HG03103 (cell line): ENCODE measurements at regions not wholly inside any gene's neighbourhood (a gene's known extent, or its start where the extent isn't known, plus 50 kb on each side); places are given as distances from the start of the nearest gene placed in this dataset.
"Not testable (repeated sequence)": the region's sequence is repeated elsewhere in the genome, so short reads cannot be mapped to it uniquely, and the experiment has no call there.

Experiments
- ATAC-seq: cut with Tn5 transposase; IDR thresholded peaks from one replicate; pipeline ENCODE4 v1.9.1; 2021; ENCODE audit warnings: low read depth; ENCODE audit not compliant: unreplicated experiment

GRCh38 chr6:81376745-81377144 lies 375.7 kb downstream of the TENT5A start:
- no peak for ATAC-seq

DNA sequence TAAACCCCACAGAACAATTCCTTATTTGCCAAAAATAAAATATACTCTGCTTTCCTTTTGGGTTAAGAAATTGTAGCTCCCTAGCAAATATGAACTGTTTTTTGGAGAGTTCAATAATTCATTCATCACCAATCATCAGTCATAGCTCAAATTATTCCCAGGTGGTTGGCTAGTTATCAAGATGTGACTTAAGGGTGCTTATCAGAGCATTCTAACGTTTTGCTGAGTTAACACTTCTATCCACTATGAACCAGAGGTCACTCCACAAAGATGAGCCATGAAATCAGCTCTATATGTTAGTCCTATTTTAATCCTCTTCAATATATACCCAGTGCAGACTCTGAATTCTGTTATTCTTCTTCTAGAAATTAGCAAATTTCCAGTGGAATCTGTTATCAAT lies 379.1 kb downstream of the TENT5A start:
- no peak for ATAC-seq

GRCh38 chr6:81371930-81372329 lies 380.6 kb downstream of the TENT5A start:
- ATAC-seq, result no peak

DNA sequence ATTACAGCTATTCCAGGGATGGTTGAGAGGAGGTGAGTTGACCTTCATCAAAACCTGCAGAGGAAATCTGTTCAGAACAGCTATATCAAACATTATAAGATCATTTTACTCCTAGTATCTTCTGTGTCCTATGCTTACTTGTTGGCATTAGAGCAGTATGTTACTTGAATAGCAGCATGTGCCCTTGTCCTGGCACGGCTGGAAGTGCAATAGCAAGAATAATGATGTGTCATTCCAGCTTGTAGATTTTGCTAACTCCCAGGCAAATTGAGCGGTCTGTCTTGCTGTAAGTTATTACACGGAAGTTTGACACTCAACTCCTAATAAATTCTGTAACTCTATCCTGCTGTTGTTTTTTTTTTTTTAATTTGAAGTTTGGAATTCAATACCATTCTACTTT lies 385.5 kb downstream of the TENT5A start:
- no peak for ATAC-seq

GRCh38 chr6:81362246-81362645 lies 390.2 kb downstream of the TENT5A start:
- no peak for ATAC-seq

GRCh38 chr6:81353262-81353661 lies 399.2 kb downstream of the TENT5A start:
- ATAC-seq, result no peak

GRCh38 chr6:81344026-81344425 lies 408.5 kb downstream of the TENT5A start:
- not testable (repeated sequence) for ATAC-seq

GRCh38 chr6:81340946-81341345 lies 411.5 kb downstream of the TENT5A start:
- no peak for ATAC-seq

DNA sequence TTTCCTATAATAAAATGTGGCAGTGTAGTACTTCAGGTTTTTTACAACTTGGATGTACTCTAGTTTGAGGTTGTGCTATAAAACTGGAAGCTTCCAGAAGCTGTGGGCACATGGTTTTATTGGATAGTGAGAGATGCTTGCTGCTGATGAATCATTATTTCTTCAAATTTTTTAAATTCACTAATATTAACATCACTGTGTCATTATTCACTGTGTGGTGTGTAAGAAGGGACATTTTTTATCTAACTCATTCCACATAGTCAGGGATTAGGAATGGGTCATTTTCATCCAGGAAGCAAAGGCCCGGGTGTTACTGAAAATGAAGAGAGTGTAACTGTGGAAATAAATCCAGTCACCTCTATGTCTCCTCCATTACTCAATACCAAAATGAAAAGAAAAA lies 421.0 kb downstream of the TENT5A start:
- no peak for ATAC-seq

- no peak for ATAC-seq
Measured at GRCh38 chr6:81328700-81329099, 423.8 kb downstream of the TENT5A start.

- no peak for ATAC-seq
Measured at GRCh38 chr6:81326881-81327561, 425.5 kb downstream of the TENT5A start.

DNA sequence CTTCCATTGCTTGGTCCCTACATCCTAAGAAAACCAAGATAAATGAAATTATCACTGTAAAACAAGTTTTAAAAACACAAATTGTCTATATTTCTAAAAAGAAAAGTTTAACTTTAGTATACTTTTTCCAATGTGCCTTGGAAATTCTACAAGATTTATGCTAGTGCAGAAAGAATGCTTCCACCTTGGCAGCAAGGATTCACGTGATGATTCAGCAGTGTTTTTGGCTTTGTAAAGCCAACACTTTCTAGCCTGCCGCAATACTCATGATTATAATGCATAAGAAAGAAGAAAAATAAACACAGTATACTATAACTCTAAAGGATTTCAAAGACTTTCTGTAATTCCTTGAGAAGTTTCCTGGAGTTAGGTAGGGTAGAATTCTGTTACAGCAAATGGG lies 442.7 kb downstream of the TENT5A start:
- no peak for ATAC-seq

DNA sequence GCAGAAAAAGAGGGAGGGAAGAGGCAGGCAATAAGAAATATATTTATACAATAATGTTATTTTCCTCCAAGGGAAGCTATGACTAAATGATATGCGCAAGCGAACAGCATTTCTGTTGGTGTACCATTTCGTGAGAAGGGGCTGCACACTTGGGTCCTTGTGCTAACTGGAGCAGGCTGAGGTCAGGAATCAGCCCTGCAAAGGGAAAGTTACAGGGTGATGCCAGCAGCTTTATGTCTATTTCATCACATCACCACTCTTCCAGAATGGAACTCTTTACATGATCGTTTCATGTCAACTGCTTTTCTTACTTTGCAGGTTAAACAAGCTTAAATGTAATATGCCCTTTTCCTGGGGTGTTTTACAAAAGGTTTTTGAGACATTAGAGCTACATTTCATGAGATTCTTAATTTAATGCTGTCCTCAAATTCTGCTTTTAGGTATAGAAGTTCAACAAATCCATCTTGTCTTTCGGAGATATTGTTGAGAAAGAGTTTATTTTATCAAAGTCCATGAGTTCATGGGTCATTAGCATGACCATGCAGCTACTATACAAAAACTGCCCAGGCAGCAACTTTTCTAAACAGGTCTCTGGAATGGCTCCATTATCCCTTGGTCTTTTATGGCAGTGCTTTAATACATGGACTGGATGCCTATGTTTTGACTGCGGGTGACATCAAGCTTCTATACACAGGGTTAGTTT lies 443.8 kb downstream of the TENT5A start:
- ATAC-seq, result no peak

DNA sequence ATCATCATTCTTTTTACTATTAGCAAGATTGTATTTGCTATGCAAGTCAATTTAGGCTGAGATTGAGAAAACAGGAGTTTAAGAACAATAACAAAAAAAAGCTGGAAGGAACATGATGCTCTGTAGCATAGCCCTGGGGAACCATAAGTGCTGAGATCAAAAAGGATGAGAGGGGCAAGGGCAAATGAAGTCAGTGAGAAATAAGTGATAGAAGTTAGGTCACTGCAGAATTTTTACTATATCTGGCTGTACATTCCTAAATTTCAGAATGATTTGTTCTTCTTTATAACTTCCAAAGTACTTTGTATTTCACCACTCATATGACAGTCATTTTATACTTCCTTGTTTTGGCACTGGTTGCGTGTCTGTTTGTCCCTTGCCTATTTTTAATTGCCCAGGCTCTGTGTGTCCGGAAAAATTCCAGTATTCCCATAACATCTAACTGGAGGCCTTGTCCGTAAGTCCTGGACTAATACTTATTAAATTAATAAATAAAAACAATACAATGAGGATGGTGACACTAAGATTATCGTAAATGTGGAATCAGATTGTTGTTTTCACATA lies 444.7 kb downstream of the TENT5A start:
- no peak for ATAC-seq

GRCh38 chr6:81304466-81304865 lies 448.0 kb downstream of the TENT5A start:
- no peak for ATAC-seq

DNA sequence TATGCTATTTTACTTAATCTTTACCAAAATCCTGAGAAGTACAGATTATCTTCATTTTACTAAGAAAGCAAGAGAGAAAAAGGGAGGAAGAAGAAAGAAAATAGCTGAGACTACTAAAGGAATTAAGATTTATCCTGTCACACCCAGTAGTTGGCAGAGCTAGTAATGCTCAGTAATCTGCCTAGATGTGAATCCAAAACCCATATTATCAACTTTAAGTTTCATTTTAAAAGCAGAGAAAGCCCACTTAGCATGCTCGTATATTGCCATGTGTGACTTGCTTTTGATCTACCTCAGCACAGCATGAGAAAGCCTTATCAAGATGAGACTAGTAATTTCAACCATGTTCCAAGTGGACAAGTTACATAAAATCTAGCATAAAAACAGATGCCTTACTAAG lies 451.5 kb downstream of the TENT5A start:
- no peak for ATAC-seq

- ATAC-seq, result no peak
Measured at GRCh38 chr6:81298751-81299150, 453.7 kb downstream of the TENT5A start.

GRCh38 chr6:81295310-81295709 lies 457.2 kb downstream of the TENT5A start:
- no peak for ATAC-seq

DNA sequence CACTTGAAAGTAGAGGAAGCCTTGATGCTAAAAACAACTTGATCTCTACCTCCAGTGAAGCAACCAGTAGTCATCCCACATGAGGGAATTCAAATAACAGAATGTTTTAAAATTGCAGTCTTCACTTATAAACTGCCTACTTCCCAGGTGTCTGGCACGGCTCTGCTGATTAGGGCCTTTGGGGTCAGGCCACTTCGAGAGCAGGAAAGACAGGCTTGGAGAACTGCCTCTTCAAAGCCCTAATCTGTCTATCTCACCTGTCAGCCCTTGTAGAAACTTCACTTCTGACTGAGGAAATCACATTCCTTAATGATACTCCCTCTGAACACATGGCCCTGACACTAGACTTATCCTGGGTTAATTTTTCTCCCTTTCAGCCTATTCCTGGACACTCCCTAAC lies 458.6 kb downstream of the TENT5A start:
- ATAC-seq, result no peak

GRCh38 chr6:81289229-81289628 lies 463.3 kb downstream of the TENT5A start:
- no peak for ATAC-seq

DNA sequence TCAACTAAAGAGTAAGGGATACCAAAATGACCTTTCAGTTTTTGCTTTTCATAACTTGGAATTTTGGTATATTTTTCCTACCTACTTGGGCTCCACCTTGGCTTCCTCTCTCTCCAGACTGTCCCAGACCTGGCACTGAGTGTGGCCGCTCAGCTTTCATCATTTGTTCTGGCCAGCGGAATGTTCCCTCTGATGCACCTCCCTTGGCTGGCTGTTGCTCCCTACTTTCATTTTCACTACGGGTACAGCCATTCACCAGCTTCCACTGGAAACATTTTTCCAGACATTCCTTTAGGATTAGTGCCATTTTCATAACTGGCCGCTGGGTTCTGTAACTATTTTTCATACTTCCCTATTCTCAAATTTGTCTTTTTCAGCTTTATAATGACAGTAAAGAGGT lies 487.4 kb downstream of the TENT5A start:
- no peak for ATAC-seq

- no peak for ATAC-seq
Measured at GRCh38 chr6:81263531-81264168, 488.8 kb downstream of the TENT5A start.
